KOPT-K1 (cell line): ENCODE measurements at regions not wholly inside any gene's neighbourhood (a gene's known extent, or its start where the extent isn't known, plus 50 kb on each side); places are given as distances from the start of the nearest gene placed in this dataset.
A peak's percentile ranks its signal among the peaks of the same experiment; 100 is the strongest.

ENCODE experiments used
- H3K27ac ChIP-seq: fragments of 200-600 bp; sonication (generic); 2 replicates; pipeline ENCODE4 v1.5.1; 2016; ENCODE audit warnings: antibody characterized with exemption, mild to moderate bottlenecking, low read depth, low read length; ENCODE audit not compliant: poor library complexity, severe bottlenecking
- H3K36me3 ChIP-seq: fragments of 200-600 bp; sonication (generic); 2 replicates; pipeline ENCODE4 v1.5.1; 2017; ENCODE audit warnings: antibody characterized with exemption, mild to moderate bottlenecking, low read length, moderate library complexity; ENCODE audit not compliant: insufficient read depth
- H3K9me3 ChIP-seq: fragments of 200-600 bp; sonication (generic); 2 replicates; pipeline ENCODE4 v1.5.1; 2017; ENCODE audit warnings: antibody characterized with exemption, low read length, mild to moderate bottlenecking; ENCODE audit not compliant: insufficient read depth, poor library complexity, severe bottlenecking

DNA sequence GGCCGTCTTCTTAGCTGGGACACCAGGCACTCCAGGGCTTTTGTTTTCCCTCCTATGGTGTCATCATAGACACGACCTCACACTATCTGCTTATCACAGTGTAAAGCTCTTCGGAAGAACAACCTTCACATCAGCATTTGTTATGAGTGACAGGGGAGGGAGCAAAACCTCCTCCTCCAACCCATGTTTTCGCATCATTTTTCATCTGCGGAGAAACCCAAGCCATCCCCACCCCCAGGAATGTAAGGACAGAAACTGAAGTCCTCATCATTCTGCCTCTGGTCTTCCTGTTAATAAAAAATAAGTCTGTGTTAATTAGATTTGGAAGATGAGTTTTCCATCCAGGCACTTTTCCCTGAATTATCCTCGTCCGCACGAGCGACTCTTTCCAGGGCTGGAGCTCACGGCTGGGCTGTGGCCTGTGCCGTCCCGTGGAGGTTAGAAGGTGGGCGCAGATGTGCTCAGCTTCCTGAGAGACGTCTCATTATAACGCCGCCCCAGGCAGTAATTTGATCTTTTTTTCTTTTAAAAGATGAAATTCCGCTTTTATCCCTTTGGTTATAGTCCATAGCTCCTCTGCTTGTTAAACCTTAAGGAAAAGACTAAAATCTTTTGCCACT is 101.6 kb upstream of the TMEM18 start:
- no peaks in the 10 kb centered on the region for H3K9me3 ChIP-seq
- no peak overlapping the region for H3K27ac ChIP-seq
- H3K36me3 ChIP-seq, result peaks cover 52% of the 10 kb centered on the region

DNA sequence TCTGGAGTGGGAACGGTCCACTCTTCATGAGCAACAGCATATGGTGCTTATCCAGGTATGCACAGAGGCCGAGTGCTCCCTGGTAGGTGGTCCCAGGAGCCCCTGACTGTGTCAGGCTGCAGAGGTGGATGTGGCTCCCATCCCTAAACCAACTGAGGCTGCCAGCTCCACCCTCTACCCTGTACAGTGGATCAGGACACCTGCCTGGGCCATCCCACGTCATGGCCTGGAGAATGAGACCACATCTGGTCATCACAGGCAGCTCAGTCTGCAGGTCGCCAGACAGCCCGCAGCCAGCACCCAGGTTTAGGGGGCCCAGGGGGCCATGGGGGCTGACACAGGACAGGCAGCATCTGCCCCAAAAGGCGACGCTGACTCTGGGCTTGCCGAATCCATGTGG is 100.3 kb upstream of the TMEM18 start:
- H3K27ac ChIP-seq, result no peak overlapping the region
- H3K36me3 ChIP-seq, result peaks cover 61% of the 10 kb centered on the region
- H3K9me3 ChIP-seq, result no peaks in the 10 kb centered on the region

DNA sequence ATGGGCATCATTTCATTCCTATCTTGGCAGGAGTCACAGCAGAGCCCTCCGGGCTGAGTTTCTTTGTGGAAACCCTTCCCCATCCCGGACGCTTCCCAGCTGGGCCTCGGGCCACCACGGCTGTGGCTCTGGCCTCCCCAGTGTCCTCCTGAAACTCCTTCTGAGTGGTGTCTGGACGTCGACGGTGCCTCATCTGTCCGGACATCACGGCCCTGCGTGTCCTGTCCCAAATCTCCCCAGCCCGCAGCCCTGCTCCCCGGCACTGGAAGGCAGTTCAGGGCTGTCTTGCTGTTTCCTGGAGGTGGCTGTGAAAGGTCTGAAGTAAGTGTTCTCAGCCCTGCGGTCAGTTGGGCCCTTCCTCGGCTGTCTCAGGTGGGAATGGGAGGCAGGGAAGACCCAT is 99.8 kb upstream of the TMEM18 start:
- Histone ChIP-seq H3K36me3 (peaks cover 66% of the 10 kb centered on the region), H3K9me3 (no peaks in the 10 kb centered on the region), H3K27ac (no peak overlapping the region)

DNA sequence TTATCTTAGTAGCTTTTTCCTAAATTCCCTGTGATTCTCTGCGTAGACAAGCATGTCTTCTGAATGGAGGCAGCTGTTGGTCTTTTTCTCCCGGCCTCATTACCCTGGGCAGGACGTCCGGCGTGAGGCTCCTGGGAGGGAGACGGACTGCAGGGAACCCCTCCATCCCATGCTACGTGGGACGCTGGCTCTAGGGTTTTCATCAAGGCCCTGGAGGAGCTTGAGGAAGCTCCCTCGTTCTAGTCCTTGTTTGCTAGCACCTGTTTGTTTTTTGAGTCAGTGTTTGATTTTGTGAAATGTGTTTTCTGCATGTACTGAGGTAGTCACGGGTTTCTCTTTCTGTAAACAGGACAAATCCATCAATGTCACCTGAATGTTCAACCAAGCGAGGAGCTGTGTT is 99.3 kb upstream of the TMEM18 start:
- H3K27ac ChIP-seq, result no peak overlapping the region
- peaks cover 72% of the 10 kb centered on the region for H3K36me3 ChIP-seq
- no peaks in the 10 kb centered on the region for H3K9me3 ChIP-seq

DNA sequence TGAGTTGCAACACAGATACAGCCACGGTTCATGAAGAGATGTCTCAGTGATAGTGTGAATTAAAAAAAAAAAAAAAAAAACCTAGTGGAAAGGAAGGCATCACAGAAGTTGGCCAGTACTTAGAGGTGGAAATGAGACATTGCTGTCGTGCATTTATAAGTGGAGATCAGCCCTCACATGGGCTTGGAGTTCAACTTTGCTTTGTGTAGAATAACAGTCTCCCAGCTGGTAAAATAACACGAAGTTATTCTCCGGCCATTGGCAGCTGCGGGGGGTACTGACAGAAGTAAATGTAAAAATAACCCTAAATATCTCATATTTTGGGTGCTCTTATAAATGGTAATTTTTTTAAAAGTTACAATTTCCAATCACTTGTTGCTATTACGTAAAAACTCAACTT is 98.8 kb upstream of the TMEM18 start:
- Histone ChIP-seq H3K27ac (no peak overlapping the region), H3K9me3 (no peaks in the 10 kb centered on the region)

DNA sequence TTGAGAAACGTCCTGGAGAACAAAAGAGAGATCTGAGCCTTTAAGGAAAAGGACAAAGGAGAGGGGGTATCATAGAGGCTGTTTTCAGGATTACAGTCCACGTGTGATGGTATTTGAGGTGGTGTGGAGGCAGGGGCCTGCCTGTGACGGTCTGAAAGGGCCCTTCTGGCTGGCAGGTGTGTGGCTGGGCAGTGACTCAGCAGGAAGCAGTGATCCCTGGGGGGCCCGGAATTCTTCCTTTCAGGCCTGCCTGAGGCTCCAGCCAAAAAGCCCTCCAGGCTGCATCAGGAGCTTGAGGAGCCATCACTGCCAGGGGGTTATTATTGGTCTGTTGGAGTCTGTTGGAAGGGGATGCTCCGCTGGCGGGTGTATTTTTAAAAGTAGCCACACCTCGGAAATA is 97.2 kb upstream of the TMEM18 start:
- peak overlapping the region; percentile 17 for H3K27ac ChIP-seq
- no peaks in the 10 kb centered on the region for H3K9me3 ChIP-seq
- peaks cover 72% of the 10 kb centered on the region for H3K36me3 ChIP-seq

More for the DNA sequence above, 98.8 kb upstream of the TMEM18 start:
- peaks cover 75% of the 10 kb centered on the region for H3K36me3 ChIP-seq

DNA sequence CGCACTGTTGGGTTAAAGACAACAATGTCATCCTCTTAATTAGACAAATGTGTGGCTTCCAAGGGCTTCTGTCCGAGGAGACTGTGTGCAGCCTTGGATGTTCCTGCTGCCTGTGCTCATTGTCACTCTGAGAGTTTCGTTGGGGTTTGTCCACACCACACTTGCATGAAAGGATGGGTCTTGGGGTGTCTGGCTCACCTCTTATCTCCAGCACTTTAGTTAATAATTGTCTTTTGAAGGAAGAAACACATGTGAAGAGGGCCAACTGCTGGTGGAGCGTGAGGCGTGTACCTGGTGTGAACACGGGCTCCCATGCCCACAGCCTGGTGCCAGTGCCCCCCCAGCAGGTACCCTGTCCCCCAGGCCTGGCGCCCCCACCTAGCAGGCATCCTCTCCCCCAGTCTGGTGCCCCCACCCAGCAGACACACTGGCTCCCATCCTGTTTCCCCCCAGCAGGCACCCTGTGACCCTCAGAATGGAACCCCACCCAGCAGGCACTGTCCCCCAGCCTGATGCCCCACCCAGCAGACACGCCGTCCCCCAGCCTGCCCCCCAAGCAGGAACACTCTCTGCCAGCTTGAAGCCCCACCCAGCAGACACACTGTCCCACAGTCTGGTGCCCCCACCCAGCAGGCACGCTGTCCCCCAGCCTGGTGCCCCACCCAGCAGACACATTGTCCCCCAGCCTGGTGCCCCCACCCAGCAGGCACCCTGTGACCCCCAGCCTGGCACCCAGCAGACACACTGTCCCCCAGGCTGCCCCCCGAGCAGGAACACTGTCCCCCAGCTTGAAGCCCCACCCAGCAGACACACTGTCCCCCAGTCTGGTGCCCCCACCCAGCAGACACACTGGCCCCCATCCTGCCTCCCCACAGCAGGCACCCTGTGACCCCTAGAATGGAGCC is 96.3 kb upstream of the TMEM18 start:
- peak overlapping the region; percentile 10 for H3K27ac ChIP-seq
- peaks cover 9% of the 10 kb centered on the region for H3K9me3 ChIP-seq
- H3K36me3 ChIP-seq, result peaks cover 72% of the 10 kb centered on the region

DNA sequence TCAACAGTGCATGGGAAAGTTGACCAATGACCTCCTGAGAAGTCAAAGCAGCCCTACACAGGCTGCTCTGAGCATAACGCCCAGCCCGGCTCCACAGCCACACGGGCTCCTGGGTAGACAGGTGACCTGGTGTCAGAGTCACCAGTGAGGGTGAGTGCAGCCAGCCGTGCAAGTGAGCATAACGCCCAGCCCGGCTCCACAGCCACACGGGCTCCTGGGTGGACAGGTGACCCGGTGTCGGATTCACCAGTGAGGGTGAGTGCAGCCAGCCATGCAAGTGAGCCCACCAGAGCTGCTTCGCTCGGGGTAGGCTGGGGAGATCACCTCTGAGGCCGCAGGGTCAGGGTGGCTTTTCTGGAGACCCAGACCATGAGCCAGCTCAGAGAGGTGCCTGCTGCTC is 94.3 kb upstream of the TMEM18 start:
- Histone ChIP-seq H3K27ac (peak overlapping the region; percentile 99), H3K9me3 (peaks cover 11% of the 10 kb centered on the region)

DNA sequence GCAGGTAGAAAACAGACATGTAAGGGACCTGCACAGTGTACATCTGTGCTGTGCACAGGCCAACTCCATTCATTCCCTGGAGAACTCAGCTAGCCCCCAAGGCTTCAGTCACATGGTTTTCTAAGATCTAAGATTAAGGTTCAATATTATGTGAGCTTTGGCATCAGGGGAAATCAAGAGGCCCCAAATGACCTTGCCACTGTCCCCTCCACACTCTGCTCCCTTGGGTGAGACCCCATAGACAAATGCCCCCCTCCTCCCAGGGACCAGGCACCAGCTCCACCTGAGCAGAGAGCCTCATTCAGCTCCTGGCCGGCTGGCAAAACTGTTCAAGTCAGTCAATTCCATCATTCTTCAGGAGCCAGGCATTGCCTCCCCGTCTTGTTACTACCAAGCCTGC is 93.6 kb upstream of the TMEM18 start:
- peaks cover 11% of the 10 kb centered on the region for H3K9me3 ChIP-seq
- peak overlapping the region; percentile 99 for H3K27ac ChIP-seq
- peaks cover 51% of the 10 kb centered on the region for H3K36me3 ChIP-seq

More for the DNA sequence above, 94.3 kb upstream of the TMEM18 start:
- H3K36me3 ChIP-seq, result peaks cover 56% of the 10 kb centered on the region

DNA sequence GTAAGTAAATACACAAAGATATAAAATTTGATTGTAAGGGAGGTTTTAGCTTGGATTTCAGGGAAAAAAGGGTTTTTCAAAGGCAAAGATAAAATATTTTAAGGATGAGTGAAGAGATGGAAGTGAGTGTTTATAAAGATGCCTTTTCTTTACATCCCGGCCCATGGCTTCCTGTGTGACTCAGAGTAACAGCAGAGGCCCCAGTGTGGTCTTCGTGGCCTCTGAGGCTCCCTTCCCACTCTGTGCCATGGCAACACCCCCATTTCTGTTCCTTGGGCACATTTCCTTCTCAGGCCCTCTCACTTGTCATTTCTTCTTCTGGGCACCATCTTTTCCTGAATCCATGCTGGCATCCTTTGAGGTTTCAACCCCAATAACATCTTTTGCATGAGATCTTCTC is 92.6 kb upstream of the TMEM18 start:
- H3K9me3 ChIP-seq, result peaks cover 11% of the 10 kb centered on the region
- H3K27ac ChIP-seq, result peak overlapping the region; percentile 99
- H3K36me3 ChIP-seq, result peaks cover 51% of the 10 kb centered on the region

DNA sequence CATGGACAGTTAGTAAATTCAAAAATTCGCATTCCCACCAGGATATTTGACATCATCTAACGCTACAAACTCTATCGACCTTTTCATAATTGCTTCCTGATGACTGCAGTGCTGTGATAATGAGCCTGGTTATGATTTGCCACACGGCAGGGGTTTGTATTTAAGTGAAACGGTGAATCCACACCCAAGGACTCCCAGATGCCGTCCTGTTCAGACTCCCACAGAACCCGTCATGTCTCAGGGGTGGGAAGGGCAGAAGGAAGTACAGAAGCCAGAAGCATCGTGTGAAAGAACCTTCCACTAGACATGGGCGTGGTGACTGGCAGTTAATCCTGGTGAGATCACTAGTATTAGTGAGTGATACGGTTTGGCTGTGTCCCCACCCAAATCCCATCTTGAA is 91.2 kb upstream of the TMEM18 start:
- Histone ChIP-seq H3K9me3 (peaks cover 11% of the 10 kb centered on the region), H3K36me3 (peaks cover 50% of the 10 kb centered on the region), H3K27ac (peak overlapping the region; percentile 99)

DNA sequence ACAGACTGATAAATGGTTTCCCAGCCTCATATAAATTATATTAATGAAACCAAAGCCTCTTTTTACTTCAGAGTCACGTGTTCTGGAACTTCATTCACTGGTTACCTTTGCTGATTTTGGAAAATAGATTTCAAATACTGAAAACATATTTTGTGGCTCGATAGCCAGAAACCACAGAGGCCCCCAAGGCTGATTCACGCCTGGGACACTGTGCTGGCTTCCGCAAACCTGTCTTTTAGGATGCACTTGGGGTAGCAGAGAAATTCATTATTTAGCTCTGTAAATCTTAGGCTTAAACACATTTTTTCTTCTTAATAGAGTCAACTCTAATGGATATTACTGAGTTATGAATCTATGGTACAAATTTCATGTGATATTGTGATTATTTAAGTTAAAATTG is 90.7 kb upstream of the TMEM18 start:
- Histone ChIP-seq H3K9me3 (peaks cover 11% of the 10 kb centered on the region), H3K27ac (peak overlapping the region; percentile 99), H3K36me3 (peaks cover 45% of the 10 kb centered on the region)

DNA sequence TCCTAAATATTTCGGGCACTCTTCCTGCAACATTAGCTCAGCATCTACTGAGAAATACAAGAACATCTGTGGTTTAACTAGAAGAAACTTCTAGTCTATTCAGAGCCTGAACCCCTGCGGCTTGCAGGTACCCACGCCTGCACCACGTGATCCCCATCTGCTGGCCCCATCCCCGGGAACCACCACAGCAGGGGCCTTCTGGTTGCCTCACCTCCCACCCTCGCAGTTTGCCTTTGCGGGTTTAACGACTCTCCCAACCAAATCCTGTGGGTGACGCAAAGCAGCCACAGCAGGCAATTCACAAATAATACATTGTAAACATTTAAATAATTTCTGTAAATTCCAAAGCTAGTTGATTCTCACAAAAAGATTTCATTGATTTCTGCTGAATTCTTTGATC is 90.2 kb upstream of the TMEM18 start:
- Histone ChIP-seq H3K27ac (peak overlapping the region; percentile 99), H3K36me3 (peaks cover 40% of the 10 kb centered on the region), H3K9me3 (peaks cover 11% of the 10 kb centered on the region)

DNA sequence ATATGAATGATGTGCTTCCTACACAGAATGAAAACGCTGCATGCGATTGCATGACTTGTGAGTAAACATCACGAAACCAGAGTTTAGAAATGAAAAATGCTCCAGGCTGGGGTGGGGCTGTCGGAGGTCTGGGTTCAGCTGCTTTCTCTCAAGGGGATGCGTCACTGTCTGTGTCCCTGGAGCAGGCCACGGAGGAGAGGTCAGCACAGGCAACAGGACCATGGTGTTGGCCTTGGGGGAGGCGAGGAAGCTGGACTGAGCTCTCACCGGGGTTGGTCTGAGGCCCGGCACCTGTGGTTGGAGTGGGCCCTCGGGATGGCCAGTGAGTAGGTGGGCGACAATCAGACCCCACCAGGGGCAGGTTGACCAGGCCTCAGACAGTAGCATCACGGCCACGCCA is 89.0 kb upstream of the TMEM18 start:
- peaks cover 28% of the 10 kb centered on the region for H3K36me3 ChIP-seq
- peak overlapping the region; percentile 99 for H3K27ac ChIP-seq
- H3K9me3 ChIP-seq, result peaks cover 11% of the 10 kb centered on the region

DNA sequence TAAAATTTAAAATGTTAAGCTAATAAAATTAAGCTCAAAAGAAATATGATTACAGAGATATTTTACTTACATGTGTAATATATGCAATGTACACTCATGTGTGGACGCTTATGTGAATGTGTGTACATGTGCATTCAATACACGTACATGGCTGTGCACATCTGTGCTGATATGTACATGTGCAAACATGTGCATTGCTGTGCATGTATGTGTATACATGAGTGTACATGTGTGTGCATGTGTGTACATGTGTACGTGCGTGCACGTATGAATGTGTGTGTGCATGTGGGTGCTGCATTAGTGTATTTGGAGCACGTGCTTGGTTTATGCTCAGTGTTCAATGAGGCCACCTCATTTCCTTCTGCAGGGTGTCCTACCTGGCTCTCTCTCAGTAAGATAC is 88.2 kb upstream of the TMEM18 start:
- peak overlapping the region; percentile 99 for H3K27ac ChIP-seq
- peaks cover 11% of the 10 kb centered on the region for H3K9me3 ChIP-seq
- H3K36me3 ChIP-seq, result peaks cover 19% of the 10 kb centered on the region
